Loucy (cell line): ENCODE measurements at regions not wholly inside any gene's neighbourhood (a gene's known extent, or its start where the extent isn't known, plus 50 kb on each side); places are given as distances from the start of the nearest gene placed in this dataset.

Experiments used
- EZH2phosphoT487 ChIP-seq: fragments of 200-600 bp; IDR thresholded peaks from 2 replicates; pipeline ENCODE4 v1.6.1; 2018; ENCODE audit warnings: antibody characterized with exemption, mild to moderate bottlenecking, moderate library complexity, borderline replicate concordance
- TF ChIP-seq, protein P1 (sequence below): fragments of 200-600 bp; sonication (generic); conservative IDR thresholded peaks from 2 replicates; pipeline ENCODE4 v1.5.1; 2014; ENCODE audit warnings: mild to moderate bottlenecking, antibody characterized with exemption, low read length

GRCh38 chr18:77653792-77654191 is 404.1 kb downstream of the GALR1 start:
- TF ChIP-seq EZH2phosphoT487 = no peak
- TF ChIP-seq, protein P1, sequence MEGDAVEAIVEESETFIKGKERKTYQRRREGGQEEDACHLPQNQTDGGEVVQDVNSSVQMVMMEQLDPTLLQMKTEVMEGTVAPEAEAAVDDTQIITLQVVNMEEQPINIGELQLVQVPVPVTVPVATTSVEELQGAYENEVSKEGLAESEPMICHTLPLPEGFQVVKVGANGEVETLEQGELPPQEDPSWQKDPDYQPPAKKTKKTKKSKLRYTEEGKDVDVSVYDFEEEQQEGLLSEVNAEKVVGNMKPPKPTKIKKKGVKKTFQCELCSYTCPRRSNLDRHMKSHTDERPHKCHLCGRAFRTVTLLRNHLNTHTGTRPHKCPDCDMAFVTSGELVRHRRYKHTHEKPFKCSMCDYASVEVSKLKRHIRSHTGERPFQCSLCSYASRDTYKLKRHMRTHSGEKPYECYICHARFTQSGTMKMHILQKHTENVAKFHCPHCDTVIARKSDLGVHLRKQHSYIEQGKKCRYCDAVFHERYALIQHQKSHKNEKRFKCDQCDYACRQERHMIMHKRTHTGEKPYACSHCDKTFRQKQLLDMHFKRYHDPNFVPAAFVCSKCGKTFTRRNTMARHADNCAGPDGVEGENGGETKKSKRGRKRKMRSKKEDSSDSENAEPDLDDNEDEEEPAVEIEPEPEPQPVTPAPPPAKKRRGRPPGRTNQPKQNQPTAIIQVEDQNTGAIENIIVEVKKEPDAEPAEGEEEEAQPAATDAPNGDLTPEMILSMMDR = no peak
